ENCODE measurements at regions not wholly inside any gene's neighbourhood (a gene's known extent, or its start where the extent isn't known, plus 50 kb on each side); places are given as distances from the start of the nearest gene placed in this dataset.

DNA sequence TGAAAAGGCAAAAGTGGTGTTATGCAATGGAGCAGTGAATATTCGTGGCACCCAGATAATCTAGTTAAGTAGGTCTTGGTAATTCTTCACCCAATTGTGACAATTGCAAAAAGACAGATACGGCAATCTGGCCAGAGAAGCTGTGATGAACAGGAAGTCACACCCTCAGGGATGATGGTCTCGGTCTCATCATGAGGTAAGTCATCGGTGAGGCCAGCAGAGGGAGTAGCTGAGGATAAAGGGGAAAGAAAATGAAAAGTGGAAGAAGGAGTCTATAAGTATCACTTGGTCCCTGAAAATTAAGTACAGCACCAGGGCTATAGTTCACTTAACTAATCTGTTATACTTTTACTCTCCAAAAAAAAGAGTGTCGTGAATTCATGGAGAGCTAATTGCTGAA is 258.8 kb upstream of the NCAM2 start:
- TF ChIP-seq, protein P1, sequence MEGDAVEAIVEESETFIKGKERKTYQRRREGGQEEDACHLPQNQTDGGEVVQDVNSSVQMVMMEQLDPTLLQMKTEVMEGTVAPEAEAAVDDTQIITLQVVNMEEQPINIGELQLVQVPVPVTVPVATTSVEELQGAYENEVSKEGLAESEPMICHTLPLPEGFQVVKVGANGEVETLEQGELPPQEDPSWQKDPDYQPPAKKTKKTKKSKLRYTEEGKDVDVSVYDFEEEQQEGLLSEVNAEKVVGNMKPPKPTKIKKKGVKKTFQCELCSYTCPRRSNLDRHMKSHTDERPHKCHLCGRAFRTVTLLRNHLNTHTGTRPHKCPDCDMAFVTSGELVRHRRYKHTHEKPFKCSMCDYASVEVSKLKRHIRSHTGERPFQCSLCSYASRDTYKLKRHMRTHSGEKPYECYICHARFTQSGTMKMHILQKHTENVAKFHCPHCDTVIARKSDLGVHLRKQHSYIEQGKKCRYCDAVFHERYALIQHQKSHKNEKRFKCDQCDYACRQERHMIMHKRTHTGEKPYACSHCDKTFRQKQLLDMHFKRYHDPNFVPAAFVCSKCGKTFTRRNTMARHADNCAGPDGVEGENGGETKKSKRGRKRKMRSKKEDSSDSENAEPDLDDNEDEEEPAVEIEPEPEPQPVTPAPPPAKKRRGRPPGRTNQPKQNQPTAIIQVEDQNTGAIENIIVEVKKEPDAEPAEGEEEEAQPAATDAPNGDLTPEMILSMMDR (IDR thresholded peaks at IDR 0.05), result no peak
- no peak for TF ChIP-seq POLR2A (IDR thresholded peaks at IDR 0.05)
- TF ChIP-seq POLR2AphosphoS5 (IDR thresholded peaks at IDR 0.05), result no peak
- no peak for TF ChIP-seq EP300 (IDR thresholded peaks at IDR 0.05)
